Lower leg skin (tissue), 4 donors: ENCODE measurements at regions not wholly inside any gene's neighbourhood (a gene's known extent, or its start where the extent isn't known, plus 50 kb on each side); places are given as distances from the start of the nearest gene placed in this dataset.

Source experiments
- DNase-seq, 2 donors: peaks; one replicate each; pipeline ENCODE4 v3.0.0-alpha.2; 2019; ENCODE audit warnings: low spot score in 2 of 2
- H3K4me3 ChIP-seq: fragments of 200-600 bp; sonication (generic); 2 replicates; pipeline ENCODE4 v1.5.1; 2017; ENCODE audit warnings: mild to moderate bottlenecking, low read depth; ENCODE audit not compliant: poor library complexity, severe bottlenecking
- POLR2A ChIP-seq, 2 donors: fragments of 450-650 bp; IDR thresholded peaks; one replicate each; pipeline ENCODE4 v1.6.1; 2016 to 2017; ENCODE audit warnings: antibody characterized with exemption in 2 of 2, mild to moderate bottlenecking in 1 of 2, moderate library complexity in 1 of 2
- WGBS, 2 donors: methylation state at CpG; one replicate each; pipeline ENCODE4 v1.1.5; 2018; 5-methylcytosine and 5-hydroxymethylcytosine counted together
- intact Hi-C: fragments of 100-400 bp; cut with DNase I; formaldehyde crosslinking; loops from one replicate; pipeline ENCODE4 v1.15.0; 2023; ENCODE audit warnings: low total_unique reads
- TF ChIP-seq, protein P1 (sequence below), 3 donors: fragments of 450-650 bp; IDR thresholded peaks; one replicate each; pipeline ENCODE4 v1.5.1; 2016; ENCODE audit warnings: antibody characterized with exemption in 3 of 3, mild to moderate bottlenecking in 3 of 3, moderate library complexity in 2 of 3

DNA sequence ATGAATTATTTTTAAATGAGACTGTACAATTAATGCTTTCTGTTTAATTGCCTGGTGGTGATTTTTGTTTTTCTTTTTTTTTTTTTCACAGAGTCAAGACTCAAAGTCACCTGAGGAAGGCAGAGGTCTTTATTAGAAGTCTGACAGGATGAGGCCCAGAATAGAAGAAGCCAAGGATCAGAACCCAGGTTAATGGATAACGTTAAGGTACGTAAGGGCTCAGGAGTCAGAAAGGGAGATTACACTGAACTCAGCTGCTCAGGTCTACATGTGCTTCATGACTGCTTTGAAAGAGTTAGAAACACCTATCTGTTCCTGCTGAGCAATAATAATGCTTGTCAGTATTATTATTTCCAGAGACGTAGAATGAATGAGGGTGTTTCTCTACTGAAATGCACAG, 196.5 kb downstream of the LRATD1 start:
- intact Hi-C loops = no loop called here
- WGBS, 2 donors = 93 to 96% methylated on average over 3 of the region's 3 CpGs
- no peak overlapping the region for H3K4me3 ChIP-seq
- TF ChIP-seq POLR2A (IDR thresholded peaks at IDR 0.05) = no peak
- TF ChIP-seq, protein P1, sequence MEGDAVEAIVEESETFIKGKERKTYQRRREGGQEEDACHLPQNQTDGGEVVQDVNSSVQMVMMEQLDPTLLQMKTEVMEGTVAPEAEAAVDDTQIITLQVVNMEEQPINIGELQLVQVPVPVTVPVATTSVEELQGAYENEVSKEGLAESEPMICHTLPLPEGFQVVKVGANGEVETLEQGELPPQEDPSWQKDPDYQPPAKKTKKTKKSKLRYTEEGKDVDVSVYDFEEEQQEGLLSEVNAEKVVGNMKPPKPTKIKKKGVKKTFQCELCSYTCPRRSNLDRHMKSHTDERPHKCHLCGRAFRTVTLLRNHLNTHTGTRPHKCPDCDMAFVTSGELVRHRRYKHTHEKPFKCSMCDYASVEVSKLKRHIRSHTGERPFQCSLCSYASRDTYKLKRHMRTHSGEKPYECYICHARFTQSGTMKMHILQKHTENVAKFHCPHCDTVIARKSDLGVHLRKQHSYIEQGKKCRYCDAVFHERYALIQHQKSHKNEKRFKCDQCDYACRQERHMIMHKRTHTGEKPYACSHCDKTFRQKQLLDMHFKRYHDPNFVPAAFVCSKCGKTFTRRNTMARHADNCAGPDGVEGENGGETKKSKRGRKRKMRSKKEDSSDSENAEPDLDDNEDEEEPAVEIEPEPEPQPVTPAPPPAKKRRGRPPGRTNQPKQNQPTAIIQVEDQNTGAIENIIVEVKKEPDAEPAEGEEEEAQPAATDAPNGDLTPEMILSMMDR (IDR thresholded peaks at IDR 0.05) = no peak
- no peak for DNase-seq

DNA sequence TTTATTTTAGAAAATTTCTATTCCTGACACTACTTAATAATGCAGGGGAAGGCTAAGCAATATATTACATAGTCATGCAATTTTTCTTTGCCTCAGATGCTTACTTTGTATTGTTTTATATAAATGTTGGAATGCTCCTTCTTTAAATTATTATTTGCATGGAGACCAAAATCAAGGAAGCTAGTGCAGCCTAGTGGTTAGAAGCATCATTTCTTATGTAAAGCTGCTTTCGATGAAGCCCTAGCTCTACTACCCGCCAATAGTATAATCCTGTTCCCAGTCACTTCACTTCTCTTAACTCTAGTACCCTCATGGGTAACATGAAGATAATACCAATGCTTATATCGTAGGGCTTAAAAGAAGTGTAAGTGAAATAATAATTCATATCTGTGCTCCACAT, 198.9 kb downstream of the LRATD1 start:
- H3K4me3 ChIP-seq = no peak overlapping the region
- TF ChIP-seq POLR2A (IDR thresholded peaks at IDR 0.05) = no peak
- TF ChIP-seq, protein P1 (IDR thresholded peaks at IDR 0.05) = no peak
- WGBS, 2 donors = 82 to 90% methylated on average over 3 of the region's 3 CpGs
- DNase-seq = no peak
- intact Hi-C loops = no loop called here

DNA sequence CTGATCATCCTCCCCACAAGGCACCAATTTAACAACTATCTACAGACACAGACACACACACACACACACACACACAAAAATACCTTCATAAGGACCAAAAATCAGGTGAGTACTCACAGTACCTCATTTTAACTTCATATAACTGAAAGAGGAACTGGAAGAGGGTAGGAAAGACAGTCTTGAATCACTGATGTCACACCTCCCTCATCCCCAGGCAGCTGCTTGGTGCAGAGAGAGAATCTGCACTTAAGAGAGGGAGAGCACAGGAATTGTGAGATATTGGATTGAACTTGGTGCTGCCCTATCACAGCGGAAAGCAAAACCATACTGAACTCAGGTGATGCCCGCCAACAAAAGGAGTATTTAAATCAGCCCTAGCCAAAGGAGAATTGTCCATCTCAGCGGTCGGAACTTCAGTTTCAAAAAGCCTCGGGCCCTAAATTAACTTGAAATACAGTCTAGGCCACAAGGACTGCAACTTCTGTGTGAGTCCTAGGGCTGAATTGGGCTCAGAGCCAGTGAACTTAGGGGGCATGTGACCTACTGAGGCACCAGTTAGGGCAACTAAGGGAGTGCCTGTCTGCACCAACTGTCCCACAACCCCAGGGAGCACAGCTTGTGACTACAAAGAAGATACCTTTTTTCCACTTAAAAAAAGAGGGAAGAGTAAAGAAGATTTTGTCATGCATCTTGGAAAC, 211.1 kb downstream of the LRATD1 start:
- intact Hi-C loops = no loop called here
- H3K4me3 ChIP-seq = no peak overlapping the region
- TF ChIP-seq POLR2A (IDR thresholded peaks at IDR 0.05) = no peak
- DNase-seq = no peak
- 77 to 81% methylated on average over 5 of the region's 5 CpGs for WGBS, 2 donors

DNA sequence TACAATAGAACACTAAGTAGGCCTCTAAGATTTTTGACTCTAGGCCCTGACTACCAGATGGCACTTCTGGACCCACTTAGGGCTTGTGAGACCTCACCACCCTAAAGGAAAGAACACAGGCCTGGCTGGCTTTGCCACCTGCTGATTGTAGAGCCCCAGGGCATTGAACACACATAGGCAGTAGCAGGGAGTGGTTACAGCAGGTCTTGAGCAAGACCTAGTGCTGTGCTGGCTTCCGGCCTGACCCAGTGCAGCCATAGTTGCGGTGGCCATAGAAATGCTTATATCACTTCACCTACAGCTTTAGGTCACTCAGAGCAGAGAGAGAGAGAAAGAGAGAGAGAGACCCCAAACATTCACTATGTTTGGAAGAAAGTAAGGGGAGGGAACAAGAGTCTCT, 223.2 kb downstream of the LRATD1 start:
- no peak overlapping the region for H3K4me3 ChIP-seq
- intact Hi-C loops = no loop called here
- 88 to 97% methylated on average over 2 of the region's 2 CpGs for WGBS, 2 donors
- no peak for DNase-seq
- TF ChIP-seq, protein P1 (IDR thresholded peaks at IDR 0.05) = no peak
- no peak for TF ChIP-seq POLR2A (IDR thresholded peaks at IDR 0.05)

DNA sequence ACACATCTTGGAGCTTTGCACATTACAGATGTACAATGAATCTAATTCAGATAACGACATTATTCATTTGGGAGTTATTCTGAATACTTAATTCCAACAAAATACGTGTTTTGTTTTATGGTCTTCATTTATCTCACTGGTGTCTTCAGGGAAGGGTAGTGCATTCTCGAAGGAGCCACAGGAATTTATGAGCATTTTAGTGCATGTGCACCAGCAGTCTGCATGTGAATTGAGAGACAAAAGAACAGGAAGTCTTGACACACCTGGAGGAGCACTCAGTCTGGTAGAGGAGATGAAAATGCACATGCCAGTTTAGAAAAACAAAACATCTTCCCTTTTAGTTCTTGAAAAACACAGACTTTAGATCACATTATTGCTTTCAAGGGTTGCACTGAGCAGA, 228.7 kb downstream of the LRATD1 start:
- no peak for TF ChIP-seq POLR2A (IDR thresholded peaks at IDR 0.05)
- TF ChIP-seq, protein P1 (IDR thresholded peaks at IDR 0.05) = no peak
- intact Hi-C loops = no loop called here
- no peak for DNase-seq
- 57 to 65% methylated on average over 3 of the region's 3 CpGs for WGBS, 2 donors
- no peak overlapping the region for H3K4me3 ChIP-seq

DNA sequence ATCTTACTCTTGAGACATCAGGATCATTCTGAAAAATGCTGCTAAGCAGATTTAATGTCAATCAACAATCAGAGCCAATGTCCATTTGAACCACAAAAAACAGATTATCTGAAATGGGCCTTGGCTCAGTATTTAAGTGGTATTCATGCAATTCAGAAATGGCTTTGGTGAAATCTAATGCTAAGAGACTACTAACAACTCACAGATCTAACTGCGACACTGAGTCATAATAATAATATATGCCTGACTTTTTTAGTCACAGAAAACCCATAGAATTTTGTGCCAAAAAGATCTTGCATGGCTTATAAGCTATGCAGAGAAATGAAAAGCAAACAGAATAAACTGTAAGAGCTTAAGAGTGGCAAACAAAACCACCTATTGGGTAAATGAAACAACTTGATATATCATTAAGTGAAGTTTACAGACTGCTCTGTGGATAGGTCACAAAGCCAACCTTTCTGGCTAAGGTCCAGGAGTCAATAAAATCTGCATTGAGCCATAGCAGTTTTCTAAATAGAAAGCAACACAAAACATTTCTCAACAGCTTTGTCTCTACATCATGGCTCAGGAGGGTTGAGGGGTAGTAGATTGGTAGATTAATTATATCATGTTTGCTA, 234.3 kb downstream of the LRATD1 start:
- H3K4me3 ChIP-seq = no peak overlapping the region
- TF ChIP-seq, protein P1 (IDR thresholded peaks at IDR 0.05) = no peak
- TF ChIP-seq POLR2A (IDR thresholded peaks at IDR 0.05) = no peak
- DNase-seq = no peak
- intact Hi-C loops = no loop called here
- 71 to 82% methylated on average over 1 of the region's 1 CpG for WGBS, 2 donors
